Stimulated activated CD8-positive, alpha-beta memory T cell treated with anti-CD3 and anti-CD28 coated beads, Interleukin-15, amount 100 ng/mL, for 4 hours (primary cell): ENCODE measurements at regions not wholly inside any gene's neighbourhood (a gene's known extent, or its start where the extent isn't known, plus 50 kb on each side); places are given as distances from the start of the nearest gene placed in this dataset.

ENCODE experiments used
- DNase-seq, 2 donors: peaks; one replicate each; pipeline ENCODE4 v3.0.0-alpha.2; 2020; ENCODE audit warnings: low read depth in 2 of 2

- no peak for DNase-seq
These were observed 50.5 kb upstream of the PRDM1 start for GRCh38 chr6:106035655-106036054.

GRCh38 chr6:106033806-106034205, 52.3 kb upstream of the PRDM1 start:
- DNase-seq, result no peak

- DNase-seq, result no peak
These were observed 58.4 kb upstream of the PRDM1 start for GRCh38 chr6:106027758-106028157.

- no peak for DNase-seq
These were observed 59.1 kb upstream of the PRDM1 start for GRCh38 chr6:106026748-106027715.

GRCh38 chr6:106025655-106026054, 60.5 kb upstream of the PRDM1 start:
- no peak for DNase-seq

GRCh38 chr6:106022801-106023200, 63.3 kb upstream of the PRDM1 start:
- no peak for DNase-seq

GRCh38 chr6:106017454-106017853, 68.7 kb upstream of the PRDM1 start:
- DNase-seq, result no peak

- DNase-seq, result no peak
These were observed 71.2 kb upstream of the PRDM1 start for GRCh38 chr6:106014955-106015354.

- no peak for DNase-seq
These were observed 74.7 kb upstream of the PRDM1 start for GRCh38 chr6:106011476-106011875.

GRCh38 chr6:106005954-106006353, 80.2 kb upstream of the PRDM1 start:
- DNase-seq, result no peak

- no peak for DNase-seq
These were observed 81.1 kb upstream of the PRDM1 start for GRCh38 chr6:106005013-106005412.

- DNase-seq, result no peak
These were observed 82.7 kb upstream of the PRDM1 start for GRCh38 chr6:106003268-106003987.

GRCh38 chr6:106002005-106002404, 84.1 kb upstream of the PRDM1 start:
- no peak for DNase-seq

GRCh38 chr6:106000935-106001334, 85.2 kb upstream of the PRDM1 start:
- no peak for DNase-seq

GRCh38 chr6:105997482-105997881, 88.7 kb upstream of the PRDM1 start:
- DNase-seq, result no peak

GRCh38 chr6:105995391-105995865, 90.7 kb upstream of the PRDM1 start:
- DNase-seq, result no peak

- peak in 1 of 2 donors; percentile 9 for DNase-seq
These were observed 91.3 kb upstream of the PRDM1 start for GRCh38 chr6:105994591-105995390.

- DNase-seq, result peak; percentile 17 to 19
These were observed 92.0 kb upstream of the PRDM1 start for GRCh38 chr6:105994118-105994590.

GRCh38 chr6:105993341-105994117, 92.6 kb upstream of the PRDM1 start:
- no peak for DNase-seq

- DNase-seq, result peak; percentile 74
These were observed 93.7 kb upstream of the PRDM1 start for GRCh38 chr6:105992315-105992961.
